Right kidney (tissue), 1 donor: ENCODE measurements at regions not wholly inside any gene's neighbourhood (a gene's known extent, or its start where the extent isn't known, plus 50 kb on each side); places are given as distances from the start of the nearest gene placed in this dataset.

Experiments
- DNase-seq: peaks from one replicate; pipeline ENCODE4 v3.0.0-alpha.2; 2016

DNA sequence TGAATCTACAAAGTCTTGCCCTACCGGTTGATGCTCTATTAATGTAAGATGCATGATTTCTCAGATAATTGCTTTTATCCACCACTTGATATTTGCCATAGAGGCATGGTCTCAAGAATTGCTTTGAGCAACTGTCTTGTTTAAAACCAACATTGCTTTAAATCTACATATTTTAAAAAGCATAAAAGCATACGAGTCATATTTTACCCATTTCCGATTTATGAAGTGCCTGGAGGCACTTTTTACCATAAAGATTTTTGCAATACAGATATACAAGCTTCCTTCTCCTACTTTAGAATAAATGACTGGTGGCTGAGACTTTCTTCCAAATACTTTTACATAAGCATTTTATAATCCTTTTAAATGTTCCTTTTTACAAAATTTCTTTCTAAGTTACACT, 517.6 kb downstream of the TXNL1 start:
- no peak for DNase-seq

GRCh38 chr18:56119681-56120080, 518.7 kb downstream of the TXNL1 start:
- no peak for DNase-seq

- no peak for DNase-seq
Measured at GRCh38 chr18:56118422-56118821, 520.0 kb downstream of the TXNL1 start.

DNA sequence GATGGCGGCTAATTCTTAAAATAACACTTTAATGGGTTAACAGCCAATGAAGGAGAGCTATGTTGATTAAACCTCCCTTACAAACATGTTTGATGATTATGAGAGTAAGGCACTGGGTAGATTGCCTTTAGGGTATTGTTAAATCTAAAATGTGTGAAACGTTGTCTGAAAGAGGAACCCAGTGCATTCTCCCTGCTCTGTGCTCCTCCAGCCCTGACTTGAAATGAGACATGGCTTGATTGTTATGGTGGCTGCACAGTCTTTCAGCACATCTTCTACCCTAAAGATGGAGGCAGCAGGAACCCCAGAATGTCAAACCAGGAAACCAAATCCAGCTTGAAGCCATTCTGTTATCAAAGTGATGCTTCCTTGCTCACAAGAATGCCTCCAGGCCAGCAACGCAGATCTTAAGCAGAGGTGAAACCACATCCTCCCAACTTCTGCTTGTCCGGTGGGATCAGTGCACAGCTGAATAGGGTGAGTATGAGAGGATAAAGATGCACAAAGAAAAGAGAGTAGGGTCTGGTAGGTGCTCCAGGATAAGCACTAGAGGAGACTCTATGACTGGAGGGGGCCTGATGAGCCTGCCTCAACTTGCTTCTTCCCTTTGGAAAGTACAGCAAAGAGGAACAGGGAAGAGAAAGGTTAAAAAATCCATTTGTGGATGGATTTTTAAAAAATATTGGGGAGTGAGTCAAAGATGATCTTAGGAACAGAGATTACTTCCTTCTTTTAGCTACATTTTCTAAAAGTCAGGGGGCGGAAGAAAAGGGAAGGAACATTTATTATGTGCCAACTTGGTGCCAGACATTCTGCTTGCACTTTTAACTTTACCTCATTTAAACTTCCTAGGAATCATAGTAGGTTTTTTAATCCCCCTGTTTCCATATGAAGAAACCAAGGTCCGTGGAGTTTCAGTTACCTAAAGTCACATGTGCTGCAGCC, 523.0 kb downstream of the TXNL1 start:
- no peak for DNase-seq

DNA sequence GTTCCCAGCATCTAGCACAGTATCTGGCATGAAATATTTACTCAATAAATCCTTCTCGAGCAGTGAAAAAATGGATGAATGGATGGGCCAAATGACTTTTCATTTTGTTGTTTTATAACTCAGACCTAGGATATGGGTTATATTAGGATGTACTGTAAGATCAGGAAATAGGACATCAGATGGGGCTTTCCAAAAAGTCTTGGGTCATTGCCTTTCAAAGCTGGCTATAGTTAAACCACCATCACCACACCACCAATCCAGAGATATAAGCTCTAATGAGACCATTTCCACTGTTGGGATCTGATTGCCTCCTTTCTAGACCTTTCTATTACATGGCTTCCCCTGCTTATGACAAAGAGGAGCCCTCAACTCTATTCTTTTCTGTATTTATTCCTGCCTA, 525.0 kb upstream of the TCF4 start:
- DNase-seq: no peak

DNA sequence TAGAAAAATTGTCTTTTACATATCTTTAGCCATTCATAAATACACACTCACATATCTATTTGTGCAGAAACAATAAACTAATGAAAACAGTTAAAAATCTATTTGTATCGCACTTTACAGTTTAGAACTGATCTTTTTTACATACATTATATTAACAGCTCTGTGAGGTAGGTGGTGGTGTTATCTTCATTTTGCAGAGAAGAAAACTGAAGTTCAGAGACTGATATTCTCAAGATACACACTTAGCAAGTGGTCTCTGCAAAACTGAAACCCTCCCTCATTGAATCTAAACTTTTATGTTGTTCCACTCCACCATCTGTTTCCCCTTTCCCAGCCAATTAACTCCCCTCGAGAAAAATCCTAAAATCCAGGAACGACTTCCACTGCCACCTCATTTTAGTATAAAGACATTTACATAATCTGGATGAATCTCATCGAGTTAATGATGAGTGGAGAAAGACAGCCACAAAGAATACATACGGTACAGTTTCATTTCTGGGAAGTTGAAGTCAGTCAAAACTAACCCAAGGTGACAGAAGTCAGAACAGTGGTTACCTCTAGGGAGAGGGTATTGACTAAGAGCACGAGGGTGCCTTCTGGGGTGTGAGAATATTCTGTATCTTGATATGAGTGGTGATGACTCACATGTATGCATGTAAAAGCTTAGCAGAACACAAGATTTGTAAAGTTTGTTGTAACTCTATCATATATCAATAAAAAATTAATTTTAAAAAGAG, 524.2 kb upstream of the TCF4 start:
- DNase-seq: no peak

- no peak for DNase-seq
Measured at GRCh38 chr18:56109757-56110156, 521.8 kb upstream of the TCF4 start.

- no peak for DNase-seq
Measured at GRCh38 chr18:56108478-56109367, 520.7 kb upstream of the TCF4 start.

- no peak for DNase-seq
Measured at GRCh38 chr18:56107821-56108477, 520.0 kb upstream of the TCF4 start.

- no peak for DNase-seq
Measured at GRCh38 chr18:56100090-56100722, 512.2 kb upstream of the TCF4 start.

DNA sequence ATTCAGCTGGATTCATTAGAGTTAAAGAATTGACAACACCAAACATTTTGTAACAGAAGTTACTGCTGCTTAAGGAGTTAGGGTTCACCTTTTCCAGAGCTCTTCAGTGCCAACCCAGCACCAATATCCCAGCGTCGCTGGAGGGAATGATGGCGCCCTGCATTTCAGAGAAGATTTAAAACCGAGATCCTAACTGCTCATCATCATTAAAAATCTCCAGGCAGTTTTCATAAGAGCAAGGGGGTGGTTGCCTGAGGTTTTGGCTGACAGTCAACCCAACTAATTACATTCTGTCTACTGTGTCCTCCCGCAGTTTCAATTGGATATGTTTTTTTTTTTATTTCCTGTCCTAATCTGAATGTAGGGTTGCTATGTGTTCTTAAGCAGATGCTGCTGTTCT, 509.6 kb upstream of the TCF4 start:
- no peak for DNase-seq

DNA sequence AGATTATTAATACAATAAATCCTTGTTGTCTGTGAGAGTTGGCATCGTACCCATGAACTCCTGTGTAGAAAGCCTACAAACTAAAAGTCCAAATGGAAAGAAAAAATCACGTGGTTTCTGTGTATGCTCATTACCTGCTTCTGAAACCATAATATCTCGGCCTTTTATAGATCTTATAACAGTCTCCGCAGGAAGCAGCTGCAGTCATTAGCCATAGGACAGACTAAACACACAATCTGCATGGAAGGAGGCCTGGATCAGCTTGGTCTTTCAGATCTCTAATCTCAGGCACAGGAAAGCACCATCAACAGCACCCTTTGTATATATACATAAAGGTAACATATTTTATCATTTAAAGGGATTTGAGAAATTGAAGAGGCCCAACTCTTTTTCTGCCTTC, 508.9 kb upstream of the TCF4 start:
- DNase-seq: no peak

DNA sequence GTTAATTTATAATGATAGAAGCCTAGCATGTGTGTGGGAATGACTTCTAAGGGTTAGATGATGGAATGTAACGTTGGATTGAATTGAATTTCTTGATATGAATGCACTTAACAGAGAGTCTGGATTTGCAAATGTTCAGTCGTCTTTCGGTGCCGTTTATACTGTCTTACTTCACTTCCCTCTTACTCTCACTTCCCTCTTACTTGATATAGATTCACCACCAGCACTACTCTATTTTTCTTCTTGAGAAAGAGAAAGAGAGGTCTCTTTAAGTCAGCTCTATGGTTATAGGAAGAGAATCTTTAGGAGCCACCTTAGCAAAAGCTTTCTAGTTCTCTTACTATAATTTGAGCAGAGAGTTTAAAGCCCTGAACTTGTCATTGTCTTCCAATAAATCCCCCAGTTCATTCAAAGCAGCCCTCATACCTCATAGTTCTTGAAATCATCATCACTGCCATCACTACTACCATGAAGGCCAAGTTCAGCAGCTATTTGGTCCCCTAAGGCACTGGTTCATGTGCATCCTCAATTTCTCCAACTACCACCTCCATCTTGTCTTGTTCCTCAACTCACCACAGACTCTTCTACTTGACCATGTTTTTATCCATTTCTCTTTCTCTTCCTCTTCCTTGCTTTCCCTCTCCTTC, 501.7 kb upstream of the TCF4 start:
- no peak for DNase-seq

DNA sequence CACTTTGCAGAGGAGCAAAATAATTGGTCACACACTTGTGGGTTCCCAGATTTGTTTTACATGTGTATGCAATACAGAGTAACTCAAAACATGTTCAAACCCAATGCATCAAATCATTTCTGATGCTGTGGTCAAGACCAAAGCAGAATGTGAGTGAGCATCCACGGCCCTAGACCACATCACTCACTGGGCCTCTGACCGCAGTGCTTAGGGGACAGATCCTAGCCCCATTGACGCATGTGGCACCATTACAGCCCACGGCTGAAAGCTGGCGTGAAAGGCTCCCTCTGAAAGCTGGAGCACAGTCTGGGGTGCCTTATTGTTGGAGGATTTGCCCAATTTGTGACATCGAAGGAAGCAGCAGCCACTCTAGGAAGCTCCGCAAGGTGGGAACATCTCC, 498.8 kb upstream of the TCF4 start:
- DNase-seq: no peak

GRCh38 chr18:56086176-56086575, 498.2 kb upstream of the TCF4 start:
- DNase-seq: no peak

DNA sequence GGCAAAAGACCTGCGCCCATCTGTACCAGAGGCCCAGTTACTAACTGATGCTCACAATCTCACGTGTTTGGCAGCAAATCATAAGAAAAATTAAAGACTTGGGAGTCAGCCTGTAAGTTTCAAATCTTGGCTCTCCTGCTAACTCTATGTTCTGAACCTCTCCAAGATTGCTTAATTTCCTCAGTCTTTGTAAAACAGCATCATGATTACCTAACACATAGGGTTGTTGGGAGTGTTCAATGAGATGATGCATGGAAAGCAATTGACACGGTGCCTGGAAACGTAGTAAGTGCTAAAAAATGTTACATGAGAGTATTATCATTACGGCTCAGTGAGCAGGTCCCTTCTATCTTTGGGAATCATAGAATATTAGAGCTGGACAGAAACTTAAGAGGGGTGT, 497.6 kb upstream of the TCF4 start:
- DNase-seq: no peak

- peak; percentile 30 for DNase-seq
Measured at GRCh38 chr18:56083523-56084287, 495.7 kb upstream of the TCF4 start.

DNA sequence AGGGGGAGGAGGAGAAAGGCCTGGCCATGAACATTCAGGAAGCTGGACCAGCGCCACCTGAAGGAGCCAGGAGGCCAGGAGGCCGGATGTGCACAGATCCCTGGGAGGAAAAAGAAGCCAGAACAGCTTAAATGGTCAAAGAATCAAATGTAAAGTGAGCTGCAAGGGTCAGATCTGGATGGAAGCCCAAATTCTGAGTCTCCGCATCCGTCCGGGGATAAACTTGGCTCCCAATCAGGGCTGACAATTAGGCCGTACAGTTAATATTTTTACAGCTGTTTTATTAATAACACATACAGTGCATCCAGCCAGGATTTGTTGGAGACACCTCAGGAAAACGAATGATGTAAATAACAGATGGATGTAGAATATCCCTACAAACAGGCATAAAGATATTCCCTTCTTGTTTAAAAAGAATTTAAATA, 495.1 kb upstream of the TCF4 start:
- no peak for DNase-seq

DNA sequence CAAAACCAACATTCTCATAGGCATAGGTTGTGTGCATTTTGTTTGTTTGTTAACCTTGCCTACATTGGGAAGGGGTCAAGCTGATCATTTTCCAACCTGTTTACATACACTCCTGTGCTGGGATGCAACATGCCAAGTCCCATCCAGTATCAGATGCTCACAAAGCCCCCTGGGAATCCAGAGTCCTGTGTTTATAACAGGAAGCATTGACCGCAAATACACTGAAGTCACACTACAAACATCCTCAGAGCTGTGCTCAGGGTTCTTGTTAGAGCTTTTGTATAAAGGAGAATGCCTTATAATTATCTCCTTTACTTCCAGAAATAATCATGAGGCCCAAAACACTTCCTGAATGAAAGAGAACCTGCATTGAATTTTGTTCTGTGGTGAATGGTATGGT, 488.7 kb upstream of the TCF4 start:
- no peak for DNase-seq

GRCh38 chr18:56068701-56069100, 480.7 kb upstream of the TCF4 start:
- no peak for DNase-seq
